ENCODE measurements at regions not wholly inside any gene's neighbourhood (a gene's known extent, or its start where the extent isn't known, plus 50 kb on each side); places are given as distances from the start of the nearest gene placed in this dataset.

- H3K36me3 ChIP-seq (ENCODE audit: control insufficient read depth in 2 of 4, insufficient read depth in 4 of 4, low read length in 3 of 4): no peaks in the 10 kb centered on the region
- H3K4me2 ChIP-seq (ENCODE audit: insufficient read depth in 1 of 2, low read depth in 2 of 2, low read length in 2 of 2): no peak overlapping the region
- no peak overlapping the region for H3K14ac ChIP-seq (ENCODE audit: insufficient read length)
- no peak overlapping the region for H3K23ac ChIP-seq (ENCODE audit: insufficient read length)
- H3K4ac ChIP-seq (replicated peaks; ENCODE audit: insufficient read length, low read depth, low read length): no peak overlapping the region
- no peak overlapping the region for H2BK15ac ChIP-seq (ENCODE audit: low read length)
- no peaks in the 10 kb centered on the region for H3K9me3 ChIP-seq (ENCODE audit: insufficient read depth in 2 of 2, low read depth in 1 of 2, low read length in 1 of 2)
- 80% methylated on average over 7 of the region's 7 CpGs; no CpG with 5 or more reads in 1 of the 2 experiments for WGBS, 2 experiments (ENCODE audit: extremely low coverage in 1 of 2, insufficient coverage in 1 of 2, insufficient read length in 1 of 2, insufficient replicate concordance in 2 of 2, low coverage in 1 of 2, low lambda C conversion rate in 2 of 2, missing lambda C conversion rate in 1 of 2)
- H3K4me3 ChIP-seq (ENCODE audit: extremely low read depth in 1 of 4, insufficient read depth in 2 of 4, low read depth in 3 of 4, low read length in 4 of 4): no peak overlapping the region
- H3K27ac ChIP-seq (ENCODE audit: low read depth, low read length): no peak overlapping the region
- no peak for FAIRE-seq
- peaks cover 5 to 9% (median 6%) of the 10 kb centered on the region in 4 experiments; a peak in 4 of 7 replicates for H3K4me1 ChIP-seq (replicated peaks in 1 of 4; ENCODE audit: control insufficient read depth in 3 of 4, insufficient read depth in 4 of 4, low read length in 3 of 4)
- H3K79me1 ChIP-seq (ENCODE audit: low read depth, low read length): no peaks in the 10 kb centered on the region
- TF ChIP-seq FOSL1 (IDR thresholded peaks at IDR 0.05; ENCODE audit: insufficient read depth, low read depth, low read length) (no peak), CTBP2 (IDR thresholded peaks at IDR 0.05; ENCODE audit: borderline replicate concordance, insufficient read depth, insufficient read length, low read length) (no peak), SIRT6 (IDR thresholded peaks at IDR 0.05; ENCODE audit: low read length) (no peak), SP2 (IDR thresholded peaks at IDR 0.05; ENCODE audit: low read length) (no peak), ATF3 (IDR thresholded peaks at IDR 0.05; ENCODE audit: insufficient read depth, low read depth, low read length) (no peak), RNF2 (IDR thresholded peaks at IDR 0.05; ENCODE audit: borderline replicate concordance, low read depth, low read length, missing control alignments, poor library complexity, severe bottlenecking) (no peak), EP300 (IDR thresholded peaks at IDR 0.05; ENCODE audit: borderline replicate concordance in 1 of 2, low read depth in 2 of 2, low read length in 2 of 2) (no peak), MAX (IDR thresholded peaks at IDR 0.05) (no peak), CBX8 (IDR thresholded peaks at IDR 0.05; ENCODE audit: borderline replicate concordance, low read depth, low read length) (no peak), SRF (IDR thresholded peaks at IDR 0.05; ENCODE audit: low read depth, low read length) (no peak), SIN3A (conservative IDR thresholded peaks at IDR 0.05 in 1 of 2, IDR thresholded peaks at IDR 0.05 in 1 of 2; ENCODE audit: low read depth in 1 of 2, low read length in 2 of 2) (no peak)
- H4K91ac ChIP-seq (replicated peaks; ENCODE audit: insufficient read length, low read length): no peak overlapping the region
- no peak overlapping the region for H2BK12ac ChIP-seq (ENCODE audit: low read depth, low read length)
- H3K18ac ChIP-seq (ENCODE audit: extremely low read depth, low read length): no peak overlapping the region
- no peak overlapping the region for H2BK20ac ChIP-seq (ENCODE audit: low read length)
- H2BK120ac ChIP-seq (replicated peaks; ENCODE audit: low read depth, low read length): no peak overlapping the region
- no peak overlapping the region for H3K56ac ChIP-seq (replicated peaks; ENCODE audit: insufficient read length, low read depth, low read length)
- no peaks in the 10 kb centered on the region for H3K79me2 ChIP-seq (ENCODE audit: control insufficient read depth in 1 of 2, insufficient read depth in 2 of 2, low read length in 2 of 2)
- H3K27me3 ChIP-seq (replicated peaks in 1 of 4; ENCODE audit: control insufficient read depth in 3 of 4, extremely low read depth in 1 of 4, insufficient read depth in 3 of 4, low read length in 3 of 4): no peaks in the 10 kb centered on the region
- DNase-seq (ENCODE audit: low read depth in 1 of 2, low spot score in 2 of 2): no peak
- H2AFZ ChIP-seq (ENCODE audit: low read length): no peak overlapping the region
- no peaks in the 10 kb centered on the region for H4K20me1 ChIP-seq (replicated peaks in 1 of 2; ENCODE audit: control insufficient read depth in 1 of 2, insufficient read depth in 2 of 2, low read length in 2 of 2)
- no peak overlapping the region for H3K9ac ChIP-seq (replicated peaks in 1 of 4; ENCODE audit: extremely low read depth in 1 of 4, low read depth in 3 of 4, low read length in 3 of 4)
- CTCF ChIA-PET (ENCODE audit: partially characterized antibody): interaction anchor here (1.6 to 4.6 kb wide), 4 partner anchors 8 to 18 kb away, joined by 5 to 26 read pairs (median 10); no protein-coding TSS in a partner anchor
- no peak overlapping the region for H4K8ac ChIP-seq (ENCODE audit: extremely low read depth, insufficient read depth, low read length)
- H2BK5ac ChIP-seq (ENCODE audit: low read depth, low read length): no peak overlapping the region
- H4K5ac ChIP-seq (ENCODE audit: insufficient read length, low read depth, low read length): no peak overlapping the region
- no peaks in the 10 kb centered on the region for H3K23me2 ChIP-seq (ENCODE audit: low read depth, low read length)
- POLR2A ChIA-PET (ENCODE audit: partially characterized antibody): no interaction called here
- no peak overlapping the region for H2AK5ac ChIP-seq (ENCODE audit: low read depth, low read length)
Measured at GRCh38 chr21:25368531-25368930, 238.8 kb downstream of the MRPL39 start.
